OCI-LY1 (cell line): ENCODE measurements at regions not wholly inside any gene's neighbourhood (a gene's known extent, or its start where the extent isn't known, plus 50 kb on each side); places are given as distances from the start of the nearest gene placed in this dataset.

ENCODE experiments used
- H2AFZ ChIP-seq: fragments of 200-600 bp; sonication (generic), shearing (Covaris generic); 2 replicates; pipeline ENCODE4 v1.6.0; 2014; ENCODE audit warnings: antibody characterized with exemption, mild to moderate bottlenecking, low read length
- H3F3A ChIP-seq: fragments of 200-600 bp; sonication (generic), shearing (Covaris generic); 2 replicates; pipeline ENCODE4 v1.6.0; 2014; ENCODE audit warnings: mild to moderate bottlenecking, antibody characterized with exemption, low read length, moderate library complexity; ENCODE audit not compliant: insufficient read depth
- H3K27ac ChIP-seq: fragments of 200-600 bp; sonication (generic); 2 replicates; pipeline ENCODE4 v1.5.1; 2014; ENCODE audit warnings: low read length, mixed run types, mild to moderate bottlenecking, low read depth; ENCODE audit not compliant: poor library complexity, severe bottlenecking
- H3K27me3 ChIP-seq: fragments of 200-600 bp; sonication (generic); 2 replicates; pipeline ENCODE4 v1.6.0; 2014; ENCODE audit warnings: antibody characterized with exemption, mild to moderate bottlenecking, low read length, moderate library complexity; ENCODE audit not compliant: insufficient read depth
- H3K36me3 ChIP-seq: fragments of 200-600 bp; sonication (generic); 2 replicates; pipeline ENCODE4 v1.6.1; 2014; ENCODE audit warnings: mild to moderate bottlenecking, antibody characterized with exemption, low read length, moderate library complexity, mixed read lengths; ENCODE audit not compliant: insufficient read depth
- H3K4me1 ChIP-seq: fragments of 200-600 bp; sonication (generic); 2 replicates; pipeline ENCODE4 v1.5.1; 2014; ENCODE audit warnings: mild to moderate bottlenecking, low read length, moderate library complexity; ENCODE audit not compliant: insufficient read depth, severe bottlenecking
- H3K4me2 ChIP-seq: fragments of 200-600 bp; sonication (generic), shearing (Covaris generic); 2 replicates; pipeline ENCODE4 v1.6.1; 2014; ENCODE audit warnings: low read length
- H3K4me3 ChIP-seq: fragments of 200-600 bp; sonication (generic); 2 replicates; pipeline ENCODE4 v1.5.1; 2014; ENCODE audit warnings: low read length, low read depth, mild to moderate bottlenecking, mixed read lengths; ENCODE audit not compliant: poor library complexity, severe bottlenecking
- H3K79me2 ChIP-seq: fragments of 200-600 bp; shearing (Covaris generic); 2 replicates; pipeline ENCODE4 v1.6.1; 2016; ENCODE audit warnings: mixed run types, low read length, mixed read lengths; ENCODE audit not compliant: insufficient read depth
- H3K9ac ChIP-seq: fragments of 200-600 bp; sonication (generic), shearing (Covaris generic); 2 replicates; pipeline ENCODE4 v1.6.1; 2014; ENCODE audit warnings: mild to moderate bottlenecking, low read length, mixed read lengths
- H3K9me2 ChIP-seq: fragments of 200-600 bp; sonication (generic), shearing (Covaris generic); 2 replicates; pipeline ENCODE4 v1.6.1; 2014; ENCODE audit warnings: low read depth, mild to moderate bottlenecking, low read length, mixed read lengths
- H3K9me3 ChIP-seq: fragments of 200-600 bp; shearing (Covaris generic); 2 replicates; pipeline ENCODE4 v1.6.1; 2014; ENCODE audit warnings: low read length, mixed read lengths
- H4K20me1 ChIP-seq: fragments of 200-600 bp; sonication (generic), shearing (Covaris generic); 2 replicates; pipeline ENCODE4 v1.6.0; 2016; ENCODE audit warnings: mild to moderate bottlenecking, low read length; ENCODE audit not compliant: insufficient read depth
- EZH2 ChIP-seq: fragments of 200-600 bp; sonication (generic), shearing (Covaris generic); IDR thresholded peaks from 2 replicates; pipeline ENCODE4 v1.8.0; 2017; ENCODE audit warnings: borderline replicate concordance, mixed run types, mild to moderate bottlenecking, antibody characterized with exemption, low read length, moderate library complexity, mixed read lengths
- TF ChIP-seq, protein P1 (sequence below): fragments of 200-600 bp; sonication (generic), shearing (Covaris generic); IDR thresholded peaks from 2 replicates; pipeline ENCODE4 v1.5.1; 2017; ENCODE audit warnings: mild to moderate bottlenecking, antibody characterized with exemption, low read length, moderate library complexity, mixed read lengths

DNA sequence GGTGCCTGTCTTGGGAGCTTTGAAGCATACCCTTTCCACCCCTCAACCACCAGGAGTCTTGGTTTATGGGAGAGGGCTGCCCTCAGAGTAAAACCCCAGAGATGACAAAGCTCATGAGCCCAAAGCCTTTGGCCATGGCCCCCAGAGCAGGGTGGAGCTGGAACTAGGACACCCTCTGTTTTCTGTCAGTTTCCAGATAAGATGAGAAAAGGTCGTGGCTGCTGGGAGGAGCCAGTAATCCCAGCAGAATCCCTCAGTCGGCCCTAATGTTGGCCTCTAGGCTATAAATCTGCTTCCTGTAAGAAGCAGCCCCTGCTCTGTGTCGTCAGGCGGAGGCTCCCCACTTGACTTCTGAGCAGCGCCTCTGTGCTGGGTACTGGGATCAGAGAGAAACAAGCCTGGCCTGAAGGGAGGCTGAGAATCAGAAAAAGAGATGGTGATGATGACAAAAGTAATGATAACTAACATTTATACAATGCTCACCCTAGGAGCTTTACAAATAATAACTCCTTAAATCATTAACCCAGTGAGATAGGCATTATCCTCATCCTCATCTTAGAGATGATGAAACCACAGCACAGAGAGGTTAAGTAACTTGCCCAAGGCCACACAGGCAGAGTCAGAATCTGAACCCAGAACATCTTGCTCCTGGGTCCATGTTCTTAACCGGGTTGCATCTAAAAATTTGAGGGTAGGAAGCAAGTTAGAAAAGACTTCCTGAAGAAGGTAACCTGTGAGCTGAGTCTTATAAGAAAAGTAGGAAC, 471.4 kb downstream of the SOX6 start:
- H3K9me3 ChIP-seq: no peaks in the 10 kb centered on the region
- H2AFZ ChIP-seq: no peak overlapping the region
- no peaks in the 10 kb centered on the region for H3K79me2 ChIP-seq
- no peaks in the 10 kb centered on the region for H3K36me3 ChIP-seq
- H3K27me3 ChIP-seq: no peaks in the 10 kb centered on the region
- H3K9me2 ChIP-seq: no peaks in the 10 kb centered on the region
- no peak overlapping the region for H3K4me2 ChIP-seq
- TF ChIP-seq, protein P1, sequence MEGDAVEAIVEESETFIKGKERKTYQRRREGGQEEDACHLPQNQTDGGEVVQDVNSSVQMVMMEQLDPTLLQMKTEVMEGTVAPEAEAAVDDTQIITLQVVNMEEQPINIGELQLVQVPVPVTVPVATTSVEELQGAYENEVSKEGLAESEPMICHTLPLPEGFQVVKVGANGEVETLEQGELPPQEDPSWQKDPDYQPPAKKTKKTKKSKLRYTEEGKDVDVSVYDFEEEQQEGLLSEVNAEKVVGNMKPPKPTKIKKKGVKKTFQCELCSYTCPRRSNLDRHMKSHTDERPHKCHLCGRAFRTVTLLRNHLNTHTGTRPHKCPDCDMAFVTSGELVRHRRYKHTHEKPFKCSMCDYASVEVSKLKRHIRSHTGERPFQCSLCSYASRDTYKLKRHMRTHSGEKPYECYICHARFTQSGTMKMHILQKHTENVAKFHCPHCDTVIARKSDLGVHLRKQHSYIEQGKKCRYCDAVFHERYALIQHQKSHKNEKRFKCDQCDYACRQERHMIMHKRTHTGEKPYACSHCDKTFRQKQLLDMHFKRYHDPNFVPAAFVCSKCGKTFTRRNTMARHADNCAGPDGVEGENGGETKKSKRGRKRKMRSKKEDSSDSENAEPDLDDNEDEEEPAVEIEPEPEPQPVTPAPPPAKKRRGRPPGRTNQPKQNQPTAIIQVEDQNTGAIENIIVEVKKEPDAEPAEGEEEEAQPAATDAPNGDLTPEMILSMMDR: no peak
- no peak for TF ChIP-seq EZH2
- no peak overlapping the region for H3K9ac ChIP-seq
- H3F3A ChIP-seq: no peaks in the 10 kb centered on the region
- H4K20me1 ChIP-seq: no peaks in the 10 kb centered on the region
- no peaks in the 10 kb centered on the region for H3K4me1 ChIP-seq
- no peak overlapping the region for H3K27ac ChIP-seq
- H3K4me3 ChIP-seq: no peak overlapping the region

DNA sequence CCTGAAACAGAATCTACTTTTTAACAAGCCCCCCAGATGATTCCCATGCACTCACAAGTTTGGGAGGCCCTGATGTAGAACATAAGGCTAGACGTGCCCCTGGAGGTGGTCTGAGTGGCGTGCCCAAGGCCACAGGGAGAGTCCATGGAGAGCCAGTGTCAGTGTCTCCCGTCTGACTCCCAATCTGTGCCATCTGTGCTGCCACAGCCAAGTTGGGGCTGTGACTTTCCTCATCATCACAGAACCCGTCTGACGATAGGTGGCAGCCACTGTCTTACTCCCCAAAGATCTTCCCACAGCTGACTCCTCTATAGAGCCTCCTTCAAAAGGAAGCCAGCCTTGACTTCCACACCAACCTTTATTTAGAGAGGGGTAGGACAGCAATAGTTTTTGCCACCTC, 470.5 kb downstream of the SOX6 start:
- Histone ChIP-seq H4K20me1 (no peaks in the 10 kb centered on the region), H2AFZ (no peak overlapping the region), H3F3A (no peaks in the 10 kb centered on the region), H3K9me3 (no peaks in the 10 kb centered on the region), H3K9me2 (no peaks in the 10 kb centered on the region), H3K79me2 (no peaks in the 10 kb centered on the region), H3K36me3 (no peaks in the 10 kb centered on the region), H3K4me1 (no peaks in the 10 kb centered on the region), H3K27ac (no peak overlapping the region), H3K4me3 (no peak overlapping the region), H3K27me3 (no peaks in the 10 kb centered on the region), H3K4me2 (no peak overlapping the region), H3K9ac (no peak overlapping the region)
- TF ChIP-seq, protein P1: no peak
- TF ChIP-seq EZH2: no peak

DNA sequence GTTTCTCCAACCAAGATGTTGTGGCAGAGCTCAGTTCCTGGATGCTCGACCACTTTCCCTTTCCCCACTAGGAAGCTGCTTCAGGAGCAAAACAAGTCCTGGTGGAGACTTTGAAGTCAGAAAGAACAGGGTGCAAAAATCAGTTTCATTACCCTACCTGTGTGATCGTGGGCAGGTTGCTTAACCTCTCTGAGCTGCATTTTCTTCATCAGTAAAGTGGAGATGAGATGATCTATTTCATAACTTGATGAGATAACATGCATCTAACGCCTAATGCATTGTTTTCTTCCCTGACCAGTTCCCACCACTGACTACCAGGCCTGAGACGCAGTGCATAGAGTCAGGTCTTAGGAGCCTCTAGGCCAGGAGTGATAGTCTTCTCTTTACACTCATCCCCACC, 470.0 kb downstream of the SOX6 start:
- no peaks in the 10 kb centered on the region for H4K20me1 ChIP-seq
- no peaks in the 10 kb centered on the region for H3K27me3 ChIP-seq
- no peaks in the 10 kb centered on the region for H3F3A ChIP-seq
- H3K36me3 ChIP-seq: no peaks in the 10 kb centered on the region
- no peaks in the 10 kb centered on the region for H3K9me3 ChIP-seq
- no peaks in the 10 kb centered on the region for H3K79me2 ChIP-seq
- no peak overlapping the region for H3K9ac ChIP-seq
- no peak overlapping the region for H2AFZ ChIP-seq
- no peak overlapping the region for H3K27ac ChIP-seq
- no peaks in the 10 kb centered on the region for H3K9me2 ChIP-seq
- H3K4me3 ChIP-seq: no peak overlapping the region
- no peaks in the 10 kb centered on the region for H3K4me1 ChIP-seq
- TF ChIP-seq EZH2: no peak
- TF ChIP-seq, protein P1: no peak
- no peak overlapping the region for H3K4me2 ChIP-seq
